ENCODE measurements at regions not wholly inside any gene's neighbourhood (a gene's known extent, or its start where the extent isn't known, plus 50 kb on each side); places are given as distances from the start of the nearest gene placed in this dataset.

DNA sequence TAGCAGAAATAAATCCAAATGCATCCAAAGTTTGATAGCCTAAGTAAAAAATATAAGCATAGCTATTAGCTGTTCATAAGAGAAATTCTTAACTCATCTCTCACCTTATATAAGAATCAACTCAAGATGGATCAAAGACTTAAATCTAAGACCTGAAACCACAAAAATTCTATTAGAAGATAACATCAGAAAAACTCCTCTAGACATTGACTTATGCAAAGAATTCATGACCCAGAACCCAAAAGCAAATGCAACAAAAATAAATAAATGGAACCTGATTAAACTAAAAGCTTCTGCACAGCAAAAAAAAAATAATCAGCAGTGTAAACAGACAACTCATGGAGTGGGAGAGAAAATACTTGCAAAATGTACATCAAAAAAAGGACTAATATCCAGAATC is 184.3 kb downstream of the TFAP2A start:
- TF ChIP-seq, protein P1, sequence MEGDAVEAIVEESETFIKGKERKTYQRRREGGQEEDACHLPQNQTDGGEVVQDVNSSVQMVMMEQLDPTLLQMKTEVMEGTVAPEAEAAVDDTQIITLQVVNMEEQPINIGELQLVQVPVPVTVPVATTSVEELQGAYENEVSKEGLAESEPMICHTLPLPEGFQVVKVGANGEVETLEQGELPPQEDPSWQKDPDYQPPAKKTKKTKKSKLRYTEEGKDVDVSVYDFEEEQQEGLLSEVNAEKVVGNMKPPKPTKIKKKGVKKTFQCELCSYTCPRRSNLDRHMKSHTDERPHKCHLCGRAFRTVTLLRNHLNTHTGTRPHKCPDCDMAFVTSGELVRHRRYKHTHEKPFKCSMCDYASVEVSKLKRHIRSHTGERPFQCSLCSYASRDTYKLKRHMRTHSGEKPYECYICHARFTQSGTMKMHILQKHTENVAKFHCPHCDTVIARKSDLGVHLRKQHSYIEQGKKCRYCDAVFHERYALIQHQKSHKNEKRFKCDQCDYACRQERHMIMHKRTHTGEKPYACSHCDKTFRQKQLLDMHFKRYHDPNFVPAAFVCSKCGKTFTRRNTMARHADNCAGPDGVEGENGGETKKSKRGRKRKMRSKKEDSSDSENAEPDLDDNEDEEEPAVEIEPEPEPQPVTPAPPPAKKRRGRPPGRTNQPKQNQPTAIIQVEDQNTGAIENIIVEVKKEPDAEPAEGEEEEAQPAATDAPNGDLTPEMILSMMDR (conservative IDR thresholded peaks at IDR 0.05 in 1 of 2, IDR thresholded peaks at IDR 0.05 in 1 of 2; ENCODE audit: extremely low read depth in 1 of 2, insufficient read depth in 1 of 2, low read depth in 1 of 2, low read length in 2 of 2): no peak
- no peak for TF ChIP-seq EZH2 (IDR thresholded peaks at IDR 0.05; ENCODE audit: borderline replicate concordance, low read length)

Measured in mammary epithelial cell (primary cell).